GM21515 (cell line): ENCODE measurements at regions not wholly inside any gene's neighbourhood (a gene's known extent, or its start where the extent isn't known, plus 50 kb on each side); places are given as distances from the start of the nearest gene placed in this dataset.
"Not testable (repeated sequence)": the region's sequence is repeated elsewhere in the genome, so short reads cannot be mapped to it uniquely, and the experiment has no call there.

Experiments
- ATAC-seq: cut with Tn5 transposase; IDR thresholded peaks from one replicate; pipeline ENCODE4 v1.9.1; 2021; ENCODE audit not compliant: unreplicated experiment

- ATAC-seq: no peak
These were observed 525.9 kb upstream of the ZFP42 start for GRCh38 chr4:187469627-187470026.

- no peak for ATAC-seq
These were observed 525.5 kb upstream of the ZFP42 start for GRCh38 chr4:187470061-187470460.

- no peak for ATAC-seq
These were observed 521.3 kb upstream of the ZFP42 start for GRCh38 chr4:187474238-187474637.

GRCh38 chr4:187475901-187476300 lies 519.7 kb upstream of the ZFP42 start:
- ATAC-seq: no peak

- ATAC-seq: no peak
These were observed 518.3 kb upstream of the ZFP42 start for GRCh38 chr4:187477224-187477623.

GRCh38 chr4:187478292-187479140 lies 517.1 kb upstream of the ZFP42 start:
- no peak for ATAC-seq

GRCh38 chr4:187479511-187479910 lies 516.1 kb upstream of the ZFP42 start:
- ATAC-seq: no peak

GRCh38 chr4:187480146-187481145 lies 515.1 kb upstream of the ZFP42 start:
- ATAC-seq: no peak

GRCh38 chr4:187484186-187484585 lies 511.4 kb upstream of the ZFP42 start:
- ATAC-seq: no peak

- no peak for ATAC-seq
These were observed 509.9 kb upstream of the ZFP42 start for GRCh38 chr4:187485676-187486075.

- no peak for ATAC-seq
These were observed 504.3 kb upstream of the ZFP42 start for GRCh38 chr4:187491286-187491685.

- no peak for ATAC-seq
These were observed 503.6 kb upstream of the ZFP42 start for GRCh38 chr4:187491959-187492358.

GRCh38 chr4:187493661-187494060 lies 501.9 kb upstream of the ZFP42 start:
- no peak for ATAC-seq

GRCh38 chr4:187499956-187500355 lies 495.6 kb upstream of the ZFP42 start:
- ATAC-seq: no peak

GRCh38 chr4:187500796-187501195 lies 494.8 kb upstream of the ZFP42 start:
- no peak for ATAC-seq

GRCh38 chr4:187501731-187502130 lies 493.8 kb upstream of the ZFP42 start:
- no peak for ATAC-seq

- no peak for ATAC-seq
These were observed 490.4 kb upstream of the ZFP42 start for GRCh38 chr4:187504974-187505797.

- not testable (repeated sequence) for ATAC-seq
These were observed 489.8 kb upstream of the ZFP42 start for GRCh38 chr4:187505798-187506141.

- no peak for ATAC-seq
These were observed 479.3 kb upstream of the ZFP42 start for GRCh38 chr4:187516224-187516623.

- no peak for ATAC-seq
These were observed 453.9 kb upstream of the ZFP42 start for GRCh38 chr4:187541666-187542065.

- no peak for ATAC-seq
These were observed 451.0 kb upstream of the ZFP42 start for GRCh38 chr4:187544461-187545053.
